Heart right ventricle (tissue), 16 donors: ENCODE measurements at regions not wholly inside any gene's neighbourhood (a gene's known extent, or its start where the extent isn't known, plus 50 kb on each side); places are given as distances from the start of the nearest gene placed in this dataset.
"Not testable (repeated sequence)": the region's sequence is repeated elsewhere in the genome, so short reads cannot be mapped to it uniquely, and the experiment has no call there.

Experiments used
- ATAC-seq, 8 donors: fragments of 200-7000 bp; cut with Tn5 transposase; one replicate each; pipeline ENCODE4 v1.9.1; 2020; ENCODE audit warnings: mild to moderate bottlenecking in 8 of 8, moderate library complexity in 8 of 8, moderate number of reproducible peaks in 1 of 8
- DNase-seq, 2 donors: peaks; one replicate each; pipeline ENCODE4 v3.0.0-alpha.2; 2020
- H3K27ac ChIP-seq, 10 donors: fragments of 200-600 bp; sonication (generic) in 2 of 10; one replicate each; pipeline versions ENCODE4 v1.5.0 to v1.8.0; 2020 to 2022; ENCODE audit warnings: mild to moderate bottlenecking in 3 of 10
- H3K27me3 ChIP-seq, 7 donors: fragments of 200-600 bp; one replicate each; pipeline ENCODE4 v1.8.0; 2021 to 2022; ENCODE audit warnings: mild to moderate bottlenecking in 2 of 7
- H3K36me3 ChIP-seq, 9 donors: fragments of 200-600 bp; sonication (generic) in 1 of 9; one replicate each; pipeline versions ENCODE4 v1.5.0 to v1.8.0; 2020 to 2022; ENCODE audit warnings: mild to moderate bottlenecking in 2 of 9
- H3K4me1 ChIP-seq, 9 donors: fragments of 200-600 bp; sonication (generic) in 1 of 9; one replicate each; pipeline versions ENCODE4 v1.5.0 to v1.8.0; 2020 to 2022; ENCODE audit warnings: mild to moderate bottlenecking in 4 of 9
- H3K4me3 ChIP-seq, 10 donors: fragments of 200-600 bp; sonication (generic) in 2 of 10; one replicate each; pipeline versions ENCODE4 v1.5.0 to v1.8.0; 2020 to 2022; ENCODE audit warnings: mild to moderate bottlenecking in 7 of 10, moderate library complexity in 2 of 10
- H3K9me3 ChIP-seq, 11 donors: fragments of 200-600 bp in 10 of 11; sonication (generic) in 2 of 11; one replicate each; pipeline versions ENCODE4 v1.5.0 to v1.8.0; 2013 to 2022; ENCODE audit warnings: mild to moderate bottlenecking in 2 of 11, control low read depth in 1 of 11, moderate library complexity in 1 of 11
- WGBS, 2 donors: extraction: QIAGEN DNeasy Blood & Tissue Kit; methylation state at CpG; one replicate each; pipeline ENCODE4 v1.1.7; 2013; ENCODE audit warnings: inconsistent platforms in 1 of 2; 5-methylcytosine and 5-hydroxymethylcytosine counted together
- intact Hi-C, 10 donors: fragments of 100-400 bp; cut with DNase I; formaldehyde crosslinking; loops; one replicate each; pipeline versions ENCODE4 v1.11.1 to v1.14.2; 2022
- TF ChIP-seq, protein P1 (sequence below), 9 donors: fragments of 200-600 bp; sonication (generic) in 2 of 9; IDR thresholded peaks; one replicate each; pipeline versions ENCODE4 v1.5.0 to v1.8.0; 2021 to 2022; ENCODE audit warnings: antibody characterized with exemption in 9 of 9, mild to moderate bottlenecking in 5 of 9, moderate library complexity in 1 of 9
- donor health status: Arrhythmogenic right ventricular cardiomyopathy.
- donor health status: ischemic (EF 13 %, LVEDD 7.1; RV severe dilation, severe dysfunction).
- donor health status: healthy with polysubstance abuse.
- donor health status: DM: no; HTN: yes; CAD: no.
- donor health status: DM: no; HTN: no; CAD: no.
- donor health status: ischemic (EF 25% LVEDD 6.9; RV normal size, moderate dysfunction).
- donor health status: ischemic (EF 25% LVEDD 5.7; RV mildly dilated, moderate dysfunction).
- donor health status: healthy.
- donor health status: DM: yes; HTN: yes; CAD: no.
- donor health status: Ischemic cardiomyopathy.
- donor health status: ischemic (EF 35%, LVEDD 5.7; RV mildly dilated, moderate dysfunction).
- donor health status: nonischemic (EF 11% LVEDD 7.7; RV severe dilation, severe dysfunction).
- donor health status: DM: yes; HTN: yes; CAD: no.
- donor health status: PGD.
- donor health status: ischemic (EF 29% LVEDD 5.4; RV normal size, mild dysfunction).
- donor health status: nonischemic (EF 23%, LVEDD 6.1; RV moderate dilation, normal function).

DNA sequence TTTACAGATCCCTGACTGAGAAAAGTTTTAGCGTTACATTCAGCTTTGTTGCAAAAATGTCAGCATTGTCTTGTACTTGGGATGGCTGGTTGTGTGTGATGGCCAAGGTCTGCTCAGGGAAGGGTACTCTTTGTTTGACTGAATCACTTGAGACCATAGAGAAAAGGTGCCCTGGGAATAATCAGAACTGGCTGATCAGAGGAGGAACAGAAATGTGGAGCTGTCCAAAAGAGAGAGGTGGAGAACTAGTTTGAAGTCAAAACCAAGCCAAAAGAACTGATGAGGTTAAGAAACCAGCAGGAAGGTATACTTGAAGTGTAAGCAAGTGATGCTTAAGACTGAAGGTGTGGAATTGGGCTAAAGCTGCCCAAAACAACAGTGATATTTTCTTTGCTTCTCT, 107.6 kb upstream of the LYPLAL1 start:
- Histone ChIP-seq H3K27ac (peak overlapping the region in 2 of 10 donors; percentile 17 to 26), H3K4me1 (peaks cover 0 to 11% (median 6%) of the 10 kb centered on the region in 9 donors), H3K36me3 (no peaks in the 10 kb centered on the region), H3K4me3 (no peak overlapping the region), H3K9me3 (peaks cover 0 to 7% (median 0%) of the 10 kb centered on the region in 11 donors), H3K27me3 (no peaks in the 10 kb centered on the region)
- intact Hi-C loops, result loop anchor here in 8 of 10 donors (2.0 to 10.0 kb wide), 6 partner anchors 551 to 734 kb away; partner anchors contain the start of gene TGFB2 (in 4 of the 8)
- WGBS, 2 donors, result 89 to 91% methylated on average over 1 of the region's 1 CpG
- ATAC-seq, result no peak
- TF ChIP-seq, protein P1, sequence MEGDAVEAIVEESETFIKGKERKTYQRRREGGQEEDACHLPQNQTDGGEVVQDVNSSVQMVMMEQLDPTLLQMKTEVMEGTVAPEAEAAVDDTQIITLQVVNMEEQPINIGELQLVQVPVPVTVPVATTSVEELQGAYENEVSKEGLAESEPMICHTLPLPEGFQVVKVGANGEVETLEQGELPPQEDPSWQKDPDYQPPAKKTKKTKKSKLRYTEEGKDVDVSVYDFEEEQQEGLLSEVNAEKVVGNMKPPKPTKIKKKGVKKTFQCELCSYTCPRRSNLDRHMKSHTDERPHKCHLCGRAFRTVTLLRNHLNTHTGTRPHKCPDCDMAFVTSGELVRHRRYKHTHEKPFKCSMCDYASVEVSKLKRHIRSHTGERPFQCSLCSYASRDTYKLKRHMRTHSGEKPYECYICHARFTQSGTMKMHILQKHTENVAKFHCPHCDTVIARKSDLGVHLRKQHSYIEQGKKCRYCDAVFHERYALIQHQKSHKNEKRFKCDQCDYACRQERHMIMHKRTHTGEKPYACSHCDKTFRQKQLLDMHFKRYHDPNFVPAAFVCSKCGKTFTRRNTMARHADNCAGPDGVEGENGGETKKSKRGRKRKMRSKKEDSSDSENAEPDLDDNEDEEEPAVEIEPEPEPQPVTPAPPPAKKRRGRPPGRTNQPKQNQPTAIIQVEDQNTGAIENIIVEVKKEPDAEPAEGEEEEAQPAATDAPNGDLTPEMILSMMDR (IDR thresholded peaks at IDR 0.05), result no peak
- DNase-seq, result no peak

DNA sequence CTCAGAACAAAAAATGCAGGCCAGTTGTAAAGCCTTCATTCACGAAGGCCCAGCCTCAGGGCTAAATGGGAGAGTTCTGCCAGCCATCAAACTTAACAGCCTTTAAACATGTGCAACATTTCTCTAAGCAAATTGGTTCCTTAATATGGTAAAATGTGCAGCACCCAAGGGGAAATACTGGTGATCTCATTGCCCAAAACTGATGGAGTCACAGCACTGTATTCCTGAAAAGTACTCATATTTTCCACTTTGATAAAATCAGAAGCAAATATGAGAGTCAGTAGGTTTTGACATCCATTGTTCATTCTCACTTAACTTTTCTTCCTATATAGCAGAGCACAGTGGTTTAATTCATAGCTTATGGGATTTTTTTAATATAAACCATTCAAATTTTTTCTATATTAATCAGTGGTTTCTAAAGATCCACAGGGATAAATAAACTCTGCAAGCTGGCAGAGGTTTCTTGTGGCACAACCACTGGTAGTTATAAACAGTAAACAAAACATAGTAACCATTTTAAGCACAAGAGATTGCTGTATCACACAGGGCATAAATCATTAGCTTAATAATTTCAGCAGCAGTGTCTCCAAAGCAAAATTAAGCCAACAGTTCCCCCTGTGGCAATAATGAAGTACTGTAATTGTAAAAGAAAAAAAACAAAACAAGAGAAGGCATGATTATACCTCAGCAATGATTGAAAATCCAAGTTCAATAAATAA, 106.9 kb upstream of the LYPLAL1 start:
- Histone ChIP-seq H3K36me3 (no peaks in the 10 kb centered on the region), H3K27me3 (no peaks in the 10 kb centered on the region), H3K4me3 (no peak overlapping the region), H3K27ac (peak overlapping the region in 2 of 10 donors; percentile 17 to 26), H3K4me1 (peaks cover 0 to 11% (median 6%) of the 10 kb centered on the region in 9 donors), H3K9me3 (peaks cover 0 to 7% (median 0%) of the 10 kb centered on the region in 11 donors)
- peak in 7 of 8 donors; percentile 50 to 79 (median 71) for ATAC-seq
- intact Hi-C loops, result loop anchor here in 8 of 10 donors (2.0 to 10.0 kb wide), 6 partner anchors 552 to 734 kb away; partner anchors contain the start of gene TGFB2 (in 4 of the 8)
- peak in 1 of 2 donors; percentile 5 for DNase-seq
- WGBS, 2 donors, result 75 to 76% methylated on average over 1 of the region's 1 CpG
- TF ChIP-seq, protein P1 (IDR thresholded peaks at IDR 0.05), result peak; percentile 42 to 73 (median 59)

DNA sequence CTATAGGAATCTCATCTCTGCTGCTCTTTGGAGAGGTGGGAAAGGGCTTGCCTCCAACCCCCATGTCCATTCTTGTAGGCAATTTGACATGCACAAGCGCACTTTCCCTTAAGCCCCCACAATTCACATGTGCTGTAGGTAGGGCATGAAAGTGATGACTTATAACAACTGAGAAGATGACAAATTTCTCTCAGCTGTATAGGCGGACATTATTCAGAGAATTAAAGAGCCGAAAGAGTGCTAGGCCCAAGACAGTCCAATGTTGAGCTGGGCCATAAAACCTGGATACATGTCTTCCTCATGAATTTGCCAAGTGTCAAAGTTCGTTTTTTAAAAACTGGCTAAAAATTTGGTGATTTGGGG, 106.3 kb upstream of the LYPLAL1 start:
- no peaks in the 10 kb centered on the region for H3K27me3 ChIP-seq
- TF ChIP-seq, protein P1 (IDR thresholded peaks at IDR 0.05), result peak in 1 of 9 donors; percentile 16
- ATAC-seq (peak in 1 of 8 donors; percentile 13), DNase-seq (no peak)
- intact Hi-C loops, result loop anchor here in 8 of 10 donors (2.0 to 10.0 kb wide), 6 partner anchors 553 to 735 kb away; partner anchors contain the start of gene TGFB2 (in 4 of the 8)
- WGBS, 2 donors, result 91 to 92% methylated on average over 4 of the region's 4 CpGs
- H3K9me3 ChIP-seq, result peaks cover 0 to 8% (median 0%) of the 10 kb centered on the region in 11 donors
- H3K4me1 ChIP-seq, result peaks cover 0 to 11% (median 6%) of the 10 kb centered on the region in 9 donors
- H3K4me3 ChIP-seq, result no peak overlapping the region
- H3K36me3 ChIP-seq, result no peaks in the 10 kb centered on the region
- H3K27ac ChIP-seq, result peak overlapping the region in 1 of 10 donors; percentile 26

DNA sequence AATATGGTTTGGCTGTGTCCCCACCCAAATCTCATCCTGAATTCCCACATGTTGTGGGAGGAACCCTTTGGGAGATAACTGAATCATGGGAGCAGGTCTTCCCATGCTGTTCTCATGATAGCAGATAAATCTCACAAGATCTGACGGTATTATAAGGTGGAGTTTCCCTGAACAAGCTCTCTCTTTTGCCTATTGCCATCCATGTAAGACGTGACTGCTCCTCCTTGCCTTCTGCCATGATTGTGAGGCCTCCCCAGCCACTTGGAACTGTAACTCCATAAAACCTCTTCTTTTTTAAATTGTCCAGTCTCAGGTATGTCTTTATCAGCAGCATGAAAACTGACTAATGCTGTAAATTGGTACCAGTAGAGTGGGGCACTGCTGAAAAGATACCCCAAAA, 103.3 kb upstream of the LYPLAL1 start:
- Histone ChIP-seq H3K4me1 (peaks cover 0 to 11% (median 6%) of the 10 kb centered on the region in 9 donors), H3K9me3 (peaks cover 0 to 12% (median 0%) of the 10 kb centered on the region in 11 donors)
- DNase-seq, H3K4me3 ChIP-seq, H3K36me3 ChIP-seq, H3K27ac ChIP-seq, ATAC-seq, H3K27me3 ChIP-seq, intact Hi-C loops: not testable (repeated sequence)
- WGBS, 2 donors, result 89 to 93% methylated on average over 2 of the region's 2 CpGs
